Thoracic aorta (tissue), 2 donors: ENCODE measurements at regions not wholly inside any gene's neighbourhood (a gene's known extent, or its start where the extent isn't known, plus 50 kb on each side); places are given as distances from the start of the nearest gene placed in this dataset.

Experiments
- ATAC-seq: fragments of 150-250 bp; one replicate; pipeline ENCODE4 v1.8.0; 2017; ENCODE audit warnings: low read depth; ENCODE audit not compliant: insufficient number of reproducible peaks, low FRiP score
- DNase-seq: peaks from one replicate; pipeline ENCODE4 v3.0.0-alpha.2; 2020; ENCODE audit warnings: low spot score
- H3K27ac ChIP-seq, 2 donors: fragments of 200-600 bp; sonication (generic); 1 replicate in 1 of 2; 2 replicates in 1 of 2; pipeline ENCODE4 v1.5.1; 2016; ENCODE audit warnings: mild to moderate bottlenecking in 2 of 2, moderate library complexity in 2 of 2
- H3K27me3 ChIP-seq: fragments of 200-600 bp; sonication (generic); replicated peaks from 2 replicates; pipeline ENCODE4 v1.6.0; 2016; ENCODE audit warnings: mild to moderate bottlenecking; ENCODE audit not compliant: insufficient read depth
- H3K36me3 ChIP-seq: fragments of 200-600 bp; sonication (generic); one replicate; pipeline ENCODE4 v1.5.1; 2016
- H3K4me1 ChIP-seq, 2 donors: fragments of 200-600 bp; sonication (generic); 1 replicate in 1 of 2; 2 replicates in 1 of 2; pipeline versions ENCODE4 v1.5.1 to v1.6.0; 2016; ENCODE audit warnings: low read depth in 2 of 2, mild to moderate bottlenecking in 1 of 2; ENCODE audit not compliant: control insufficient read depth in 1 of 2
- H3K4me3 ChIP-seq: fragments of 200-600 bp; sonication (generic); 2 replicates; pipeline ENCODE4 v1.5.1; 2016; ENCODE audit warnings: mild to moderate bottlenecking
- H3K9me3 ChIP-seq: fragments of 200-600 bp; sonication (generic); 2 replicates; pipeline ENCODE4 v1.5.1; 2016
- TF ChIP-seq, protein P1 (sequence below): fragments of 200-600 bp; sonication (generic); IDR thresholded peaks from one replicate; pipeline ENCODE4 v1.5.1; 2019; ENCODE audit warnings: antibody characterized with exemption

DNA sequence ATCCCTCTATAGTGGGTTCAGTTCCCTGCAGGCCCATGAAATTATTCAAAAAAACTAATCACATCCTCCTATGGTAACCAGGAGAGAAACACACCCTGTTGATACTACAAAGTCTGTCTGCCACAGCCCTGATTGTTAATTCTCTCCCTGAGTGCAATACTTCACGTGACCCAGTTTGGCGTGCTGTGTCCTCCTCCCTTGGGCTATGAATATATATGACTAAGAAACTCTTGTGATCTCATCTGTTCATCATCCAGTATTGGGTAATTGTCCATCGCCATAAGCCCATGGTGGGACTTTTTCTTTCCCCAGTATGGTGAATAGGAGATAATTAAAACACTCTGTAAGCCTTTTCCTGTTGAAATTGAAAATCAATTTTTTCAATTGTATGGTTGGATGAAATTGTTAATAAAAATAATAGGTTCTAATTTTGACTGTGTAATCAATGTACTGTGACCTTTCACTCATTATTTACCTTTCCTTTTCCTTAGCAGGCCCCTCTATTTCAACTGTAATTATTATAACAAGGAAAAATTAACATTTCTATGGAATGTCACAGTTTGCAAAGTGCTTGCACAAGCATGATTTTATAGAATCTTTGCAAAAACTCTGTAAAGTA is 1822.6 kb downstream of the SUCLG1 start:
- DNase-seq (no peak), ATAC-seq (no peak)
- H3K4me3 ChIP-seq, result no peak overlapping the region
- no peak overlapping the region for H3K27ac ChIP-seq
- no peaks in the 10 kb centered on the region for H3K4me1 ChIP-seq
- TF ChIP-seq, protein P1, sequence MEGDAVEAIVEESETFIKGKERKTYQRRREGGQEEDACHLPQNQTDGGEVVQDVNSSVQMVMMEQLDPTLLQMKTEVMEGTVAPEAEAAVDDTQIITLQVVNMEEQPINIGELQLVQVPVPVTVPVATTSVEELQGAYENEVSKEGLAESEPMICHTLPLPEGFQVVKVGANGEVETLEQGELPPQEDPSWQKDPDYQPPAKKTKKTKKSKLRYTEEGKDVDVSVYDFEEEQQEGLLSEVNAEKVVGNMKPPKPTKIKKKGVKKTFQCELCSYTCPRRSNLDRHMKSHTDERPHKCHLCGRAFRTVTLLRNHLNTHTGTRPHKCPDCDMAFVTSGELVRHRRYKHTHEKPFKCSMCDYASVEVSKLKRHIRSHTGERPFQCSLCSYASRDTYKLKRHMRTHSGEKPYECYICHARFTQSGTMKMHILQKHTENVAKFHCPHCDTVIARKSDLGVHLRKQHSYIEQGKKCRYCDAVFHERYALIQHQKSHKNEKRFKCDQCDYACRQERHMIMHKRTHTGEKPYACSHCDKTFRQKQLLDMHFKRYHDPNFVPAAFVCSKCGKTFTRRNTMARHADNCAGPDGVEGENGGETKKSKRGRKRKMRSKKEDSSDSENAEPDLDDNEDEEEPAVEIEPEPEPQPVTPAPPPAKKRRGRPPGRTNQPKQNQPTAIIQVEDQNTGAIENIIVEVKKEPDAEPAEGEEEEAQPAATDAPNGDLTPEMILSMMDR, result no peak
- no peaks in the 10 kb centered on the region for H3K9me3 ChIP-seq
- H3K27me3 ChIP-seq, result no peaks in the 10 kb centered on the region
- H3K36me3 ChIP-seq, result no peaks in the 10 kb centered on the region

DNA sequence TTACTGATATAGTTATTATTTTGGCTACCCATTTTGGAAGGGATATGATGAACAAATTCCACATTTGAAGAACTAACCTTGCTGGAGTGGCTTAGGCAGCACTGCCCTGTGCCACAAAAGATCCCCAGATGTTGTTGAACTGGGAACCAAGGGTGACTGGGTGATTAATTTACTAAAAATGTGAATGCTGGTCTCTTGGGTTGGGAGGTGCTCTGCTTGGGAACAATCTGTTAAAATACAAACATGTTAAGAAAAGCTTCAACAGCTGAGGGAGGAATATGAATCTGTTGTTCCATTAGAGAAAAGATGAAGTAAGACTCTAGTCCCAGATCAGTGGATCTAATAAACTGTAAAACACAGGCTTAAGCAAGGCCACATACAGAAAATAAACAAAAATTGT is 1860.1 kb downstream of the SUCLG1 start:
- ATAC-seq, result no peak
- H3K27me3 ChIP-seq, result no peaks in the 10 kb centered on the region
- H3K4me3 ChIP-seq, result no peak overlapping the region
- no peaks in the 10 kb centered on the region for H3K4me1 ChIP-seq
- no peaks in the 10 kb centered on the region for H3K36me3 ChIP-seq
- no peaks in the 10 kb centered on the region for H3K9me3 ChIP-seq
- TF ChIP-seq, protein P1, result no peak
- DNase-seq, result no peak
- no peak overlapping the region for H3K27ac ChIP-seq

DNA sequence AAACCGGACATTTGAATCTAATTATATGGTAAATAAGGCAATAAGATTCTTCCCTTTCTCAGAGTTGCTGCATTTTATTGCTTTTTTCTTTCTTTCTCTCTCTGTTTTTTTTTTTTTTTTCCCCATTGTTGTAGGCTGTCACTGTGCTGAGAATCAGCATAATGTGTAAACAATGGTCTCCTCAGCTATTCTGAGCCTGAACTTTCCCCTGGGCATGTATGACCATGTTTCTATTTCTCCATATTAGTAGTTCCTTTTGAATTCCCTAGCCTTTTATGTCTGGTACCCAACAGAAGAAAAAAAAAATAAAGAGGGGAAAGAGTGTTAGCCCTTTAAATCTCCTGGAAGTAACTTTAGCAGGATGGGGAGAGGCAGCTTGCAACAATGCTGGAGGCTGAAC is 1862.5 kb downstream of the SUCLG1 start:
- Histone ChIP-seq H3K4me3 (no peak overlapping the region), H3K9me3 (no peaks in the 10 kb centered on the region), H3K27me3 (no peaks in the 10 kb centered on the region), H3K36me3 (no peaks in the 10 kb centered on the region), H3K4me1 (no peaks in the 10 kb centered on the region), H3K27ac (no peak overlapping the region)
- TF ChIP-seq, protein P1, result no peak
- DNase-seq, result no peak
- ATAC-seq, result no peak

DNA sequence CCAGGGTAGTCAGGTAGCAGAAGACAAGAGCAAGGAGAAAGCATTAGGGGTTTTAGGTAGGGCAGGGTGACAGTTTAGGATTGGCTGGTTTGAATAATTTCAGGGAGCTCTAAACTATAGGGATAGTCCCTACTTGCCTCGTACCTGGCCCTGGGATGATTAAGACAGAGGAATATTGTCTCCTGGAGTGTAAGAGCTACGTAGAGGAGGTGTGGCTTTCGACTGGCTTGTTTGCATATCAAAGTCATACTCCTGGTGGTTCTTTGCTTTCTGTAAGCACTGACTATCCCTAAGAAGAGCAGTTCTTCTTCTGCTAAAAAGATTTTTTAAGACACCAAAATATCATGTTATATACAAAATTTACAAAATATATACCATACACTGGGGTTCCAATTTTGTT is 1867.4 kb downstream of the SUCLG1 start:
- H3K4me1 ChIP-seq, result no peaks in the 10 kb centered on the region
- ATAC-seq (no peak), DNase-seq (no peak)
- H3K36me3 ChIP-seq, result no peaks in the 10 kb centered on the region
- H3K27ac ChIP-seq, result no peak overlapping the region
- no peaks in the 10 kb centered on the region for H3K9me3 ChIP-seq
- H3K27me3 ChIP-seq, result no peaks in the 10 kb centered on the region
- H3K4me3 ChIP-seq, result no peak overlapping the region
- TF ChIP-seq, protein P1, result no peak

DNA sequence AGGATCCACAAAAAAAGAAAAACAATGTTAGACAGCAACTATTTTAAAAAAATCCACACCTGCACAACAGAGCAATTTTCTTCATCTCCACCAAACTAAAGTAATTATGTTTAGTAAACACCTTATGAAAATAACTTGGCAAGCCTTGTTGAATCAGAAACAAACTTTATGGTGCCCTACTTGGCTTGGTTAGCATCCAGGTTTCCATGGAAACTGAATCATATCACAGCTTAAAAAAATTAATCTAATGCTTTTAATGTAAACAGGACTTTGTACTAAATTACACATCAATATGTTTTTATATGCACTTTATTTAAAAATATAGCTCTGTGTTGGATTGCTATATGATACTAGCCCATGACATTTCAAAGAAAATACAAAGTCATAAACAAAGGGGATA is 1882.4 kb downstream of the SUCLG1 start:
- H3K27me3 ChIP-seq, result no peaks in the 10 kb centered on the region
- DNase-seq (no peak), ATAC-seq (no peak)
- H3K4me3 ChIP-seq, result no peak overlapping the region
- H3K9me3 ChIP-seq, result no peaks in the 10 kb centered on the region
- no peaks in the 10 kb centered on the region for H3K4me1 ChIP-seq
- TF ChIP-seq, protein P1, result no peak
- H3K36me3 ChIP-seq, result no peaks in the 10 kb centered on the region
- no peak overlapping the region for H3K27ac ChIP-seq
